Posterior cingulate gyrus (tissue), 11 donors: ENCODE measurements at regions not wholly inside any gene's neighbourhood (a gene's known extent, or its start where the extent isn't known, plus 50 kb on each side); places are given as distances from the start of the nearest gene placed in this dataset.

Source experiments
- DNase-seq, 10 donors: peaks; one replicate each; pipeline versions ENCODE4 v3.0.0 to v3.0.0-alpha.2; 2020 to 2021; ENCODE audit warnings: mixed read lengths in 3 of 10
- intact Hi-C: fragments of 100-400 bp; cut with DNase I; formaldehyde crosslinking; loops from one replicate; pipeline ENCODE4 v1.15.1; 2023

DNA sequence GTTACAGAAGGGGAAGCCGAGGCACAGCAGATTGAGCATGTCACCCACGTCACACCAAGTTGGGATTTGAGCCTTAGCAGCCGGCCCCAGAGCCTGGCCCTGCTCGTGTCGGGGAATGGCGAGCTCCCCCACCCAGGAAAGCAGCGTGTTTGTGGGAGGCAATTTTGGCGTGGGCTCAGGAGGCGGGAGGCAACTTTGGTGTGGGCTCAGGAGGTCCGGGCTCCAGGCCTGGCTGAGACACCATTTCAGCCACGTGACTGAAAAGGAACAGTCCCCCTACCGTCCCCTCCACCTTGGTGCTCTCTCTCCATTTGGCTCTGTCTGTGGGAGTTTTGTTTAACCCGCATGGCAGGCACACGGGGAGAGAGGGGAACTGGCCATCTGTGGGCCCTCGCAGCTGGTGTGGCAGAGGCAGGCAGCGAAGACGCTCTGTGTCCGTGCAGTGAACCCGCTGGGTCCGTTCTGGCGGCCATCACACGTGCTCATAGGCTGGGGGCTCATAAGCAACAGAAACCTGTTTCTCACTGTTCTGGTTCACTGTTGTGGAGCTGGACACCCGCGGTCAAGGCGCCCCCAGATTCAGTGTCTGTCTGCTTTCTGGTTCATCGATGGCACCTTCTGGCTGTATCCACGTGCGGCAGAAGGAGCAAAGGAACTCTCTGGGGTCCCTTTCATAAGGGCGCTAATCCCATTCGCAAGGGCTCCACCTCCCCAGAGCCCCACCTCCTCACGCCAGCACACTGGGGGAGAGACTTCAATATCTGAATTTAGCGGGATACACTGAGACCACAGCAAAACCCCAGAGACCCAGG lies 110.2 kb downstream of the CRYAA start:
- peak in 4 of 10 donors; percentile 10 to 84 (median 70) for DNase-seq
- intact Hi-C loops: no loop called here

- intact Hi-C loops: no loop called here
- DNase-seq: peak in 4 of 10 donors; percentile 8 to 64 (median 50)
Measured at GRCh38 chr21:43278359-43278758, 109.6 kb downstream of the CRYAA start.

DNA sequence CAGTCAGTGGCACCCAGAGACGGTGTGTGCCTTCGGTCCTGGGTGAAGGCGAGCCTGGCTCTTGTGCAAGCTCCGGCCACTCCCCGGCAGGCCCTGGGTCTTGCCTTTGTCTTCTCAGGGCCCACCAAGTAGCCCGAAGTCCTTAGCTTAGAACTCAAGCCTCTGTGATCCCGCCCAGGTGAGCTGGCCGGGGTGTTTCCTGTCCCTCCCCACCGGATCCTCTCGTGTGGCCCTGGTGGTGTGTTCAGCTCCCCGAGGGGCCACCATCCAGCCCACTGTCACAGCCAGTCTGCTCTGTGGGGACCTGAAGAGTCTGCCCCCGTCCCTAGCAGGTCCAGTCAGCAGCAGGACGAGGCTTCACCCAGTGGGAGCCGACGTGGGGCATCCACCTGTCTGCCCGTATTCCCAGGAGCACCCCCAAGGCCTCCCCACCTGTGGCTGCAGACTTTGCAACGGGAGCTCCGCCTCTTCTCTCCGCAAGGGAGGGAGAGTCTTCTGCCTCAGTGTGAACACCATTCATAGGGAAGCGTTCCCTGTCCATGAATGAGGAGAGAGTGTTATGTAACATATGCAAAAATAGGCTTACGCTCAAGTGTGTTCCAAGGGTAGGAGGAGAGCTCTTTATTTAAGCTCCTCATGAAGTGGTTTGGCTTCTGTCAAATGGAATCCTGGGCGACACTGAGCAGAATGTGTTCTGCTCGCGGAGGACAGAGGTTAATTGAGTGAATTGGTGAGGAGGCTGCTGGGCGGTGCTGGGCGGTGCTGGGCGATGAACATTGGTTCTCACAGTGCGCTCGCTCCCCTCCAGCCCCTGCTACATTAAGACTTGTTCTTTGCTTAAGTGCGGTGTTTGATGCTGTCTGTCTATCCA lies 108.9 kb downstream of the CRYAA start:
- DNase-seq: peak in 8 of 10 donors; percentile 31 to 89 (median 50)
- intact Hi-C loops: no loop called here

DNA sequence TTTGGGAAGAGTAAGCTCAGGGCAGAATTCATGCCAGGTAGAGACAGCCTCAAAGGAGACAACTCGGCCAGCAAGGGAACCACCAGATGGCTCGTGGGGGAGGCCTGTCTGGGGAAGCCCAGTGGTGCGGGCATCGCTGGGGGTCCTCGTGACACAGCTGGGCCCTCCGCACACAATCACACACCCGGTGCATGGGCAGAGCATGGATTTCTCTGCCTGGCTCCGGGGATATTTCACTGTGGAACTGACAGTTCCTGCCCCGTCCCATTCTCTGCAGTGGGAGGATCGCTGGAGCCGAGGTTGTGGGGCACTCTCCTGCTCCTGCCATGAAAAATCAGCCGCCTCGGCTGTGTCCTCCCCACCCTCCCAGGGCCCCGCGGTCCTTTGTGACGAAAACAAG lies 108.0 kb downstream of the CRYAA start:
- intact Hi-C loops: no loop called here
- DNase-seq: peak in 4 of 10 donors; percentile 3 to 78 (median 74)

DNA sequence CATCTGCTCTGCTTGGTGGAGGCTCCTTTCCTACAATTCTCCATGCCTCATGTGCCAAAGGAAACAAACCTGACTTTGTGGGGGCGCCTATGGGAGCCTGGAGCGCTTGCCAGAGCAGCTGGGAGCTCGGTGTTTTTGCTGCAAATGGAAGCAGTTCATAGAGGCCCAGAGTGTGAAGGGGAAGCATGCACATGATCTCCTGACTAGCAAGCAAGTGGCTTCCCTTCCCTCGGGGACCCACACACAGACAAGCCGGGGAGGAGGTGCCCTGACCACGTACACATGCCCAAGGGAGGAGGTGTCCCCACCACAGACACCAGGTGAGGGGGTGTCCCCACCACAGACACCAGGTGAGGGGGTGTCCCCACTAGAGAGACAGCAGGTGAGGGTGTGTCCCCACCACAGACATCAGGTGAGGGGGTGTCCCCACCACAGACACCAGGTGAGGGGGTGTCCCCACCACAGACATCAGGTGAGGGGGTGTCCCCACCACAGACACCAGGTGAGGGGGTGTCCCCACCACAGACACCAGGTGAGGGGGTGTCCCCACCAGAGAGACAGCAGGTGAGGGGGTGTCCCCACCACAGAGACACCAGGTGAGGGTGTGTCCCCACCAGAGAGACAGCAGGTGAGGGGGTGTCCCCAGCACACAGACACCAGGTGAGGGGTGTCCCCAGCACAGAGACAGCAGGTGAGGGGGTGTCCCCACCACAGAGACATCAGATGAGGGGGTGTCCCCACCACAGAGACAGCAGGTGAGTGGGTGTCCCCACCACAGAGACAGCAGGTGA lies 106.8 kb downstream of the CRYAA start:
- peak in 5 of 10 donors; percentile 26 to 90 (median 83) for DNase-seq

DNA sequence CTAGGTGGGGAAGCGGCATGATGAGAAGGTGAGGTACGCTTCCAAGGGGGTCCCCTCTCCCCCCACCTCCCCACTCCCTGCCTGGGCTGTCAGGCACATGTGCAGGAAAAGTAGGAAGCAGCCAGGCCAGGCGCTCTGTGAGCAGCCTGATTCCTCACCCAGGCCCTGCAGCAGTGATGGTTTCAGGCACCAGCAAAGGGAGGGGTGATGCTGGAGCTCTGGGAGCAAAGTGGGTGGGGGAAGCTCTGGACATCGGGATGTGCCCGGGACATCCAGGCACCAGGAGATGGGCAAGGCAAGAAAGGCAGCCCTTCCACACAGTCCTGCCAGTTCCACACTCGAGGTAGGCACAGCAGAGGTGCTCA lies 106.1 kb downstream of the CRYAA start:
- intact Hi-C loops: no loop called here
- peak in 4 of 10 donors; percentile 5 to 60 (median 42) for DNase-seq

More for the DNA sequence above, 106.8 kb downstream of the CRYAA start:
- intact Hi-C loops: no loop called here

DNA sequence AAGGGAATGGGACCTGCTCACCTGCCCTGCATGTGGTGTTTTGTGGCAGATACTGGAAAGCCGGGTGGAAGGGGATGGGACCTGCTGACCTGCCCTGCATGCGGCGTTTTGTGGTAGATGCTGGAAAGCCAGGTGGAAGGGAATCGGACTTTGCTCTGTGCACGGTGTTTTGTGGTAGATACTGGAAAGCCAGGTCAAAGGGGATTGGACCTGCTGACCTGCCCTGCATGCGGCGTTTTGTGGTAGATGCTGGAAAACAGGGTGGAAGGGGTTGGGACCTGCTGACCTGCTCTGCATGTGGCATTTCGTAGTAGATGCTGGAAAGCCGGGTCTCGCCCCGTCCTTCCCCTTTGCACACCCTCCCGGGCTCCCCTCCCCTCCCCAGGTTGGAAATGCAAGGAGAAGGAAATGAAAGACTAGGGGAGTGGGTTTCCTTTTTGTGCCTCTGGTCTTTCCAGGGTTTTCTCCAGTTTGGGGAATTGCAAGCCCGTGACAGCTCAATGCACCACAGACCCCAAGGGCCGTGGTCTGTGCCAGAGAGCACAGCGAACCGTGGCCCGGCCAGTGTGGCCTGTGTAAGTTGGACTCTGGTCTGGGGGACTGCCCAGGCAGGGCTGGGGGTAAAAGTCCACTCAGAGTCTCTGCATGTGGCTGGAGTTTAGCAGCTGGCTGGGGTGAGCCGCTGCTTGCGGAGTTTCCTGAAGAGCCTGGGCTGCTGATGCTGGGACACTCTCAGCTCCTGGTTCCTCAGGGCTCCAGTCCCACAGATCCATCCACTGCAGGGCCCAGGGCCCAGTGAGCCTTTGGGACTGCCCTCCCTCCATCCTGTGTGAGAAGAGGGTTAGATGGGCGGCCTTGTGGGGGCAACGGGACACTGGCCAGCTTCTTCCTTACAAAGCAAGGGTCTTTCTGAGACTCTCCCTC lies 105.5 kb downstream of the CRYAA start:
- DNase-seq: peak in 4 of 10 donors; percentile 6 to 79 (median 49)
- intact Hi-C loops: no loop called here

GRCh38 chr21:43273708-43274021 lies 104.9 kb downstream of the CRYAA start:
- DNase-seq: peak in 3 of 10 donors; percentile 1 to 53 (median 24)
- intact Hi-C loops: no loop called here

GRCh38 chr21:43273016-43273707 lies 104.4 kb downstream of the CRYAA start:
- peak in 4 of 10 donors; percentile 2 to 65 (median 55) for DNase-seq
- intact Hi-C loops: no loop called here

- peak in 3 of 10 donors; percentile 30 to 67 (median 48) for DNase-seq
- intact Hi-C loops: no loop called here
Measured at GRCh38 chr21:43272591-43272990, 103.8 kb downstream of the CRYAA start.

DNA sequence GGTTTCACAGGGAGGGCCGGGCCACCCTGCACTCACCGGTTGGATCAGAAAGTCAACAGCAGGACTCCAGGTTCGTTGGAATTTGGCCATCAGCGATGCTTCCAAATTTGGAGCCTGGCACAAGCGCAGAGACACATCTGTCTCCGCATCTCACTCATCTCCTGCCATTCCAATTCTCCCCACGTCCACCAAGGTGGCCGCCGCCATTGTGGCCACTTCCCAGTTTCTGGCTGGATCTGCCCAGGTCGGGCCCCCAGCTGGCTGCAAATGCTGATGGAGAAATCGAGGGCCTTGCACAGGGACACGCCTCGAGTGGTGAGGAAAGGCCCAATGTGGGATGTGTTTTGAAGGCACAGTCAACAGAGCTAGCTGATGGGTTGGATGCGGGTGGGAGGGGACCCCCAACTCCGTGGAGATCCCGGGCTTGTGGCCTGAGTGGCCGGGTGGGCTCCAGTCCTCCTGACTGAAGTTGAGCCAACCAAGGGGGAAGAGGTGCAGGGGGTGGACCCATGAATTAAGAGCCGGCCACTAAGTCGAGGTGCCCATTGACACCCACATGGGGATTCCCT lies 102.7 kb downstream of the CRYAA start:
- intact Hi-C loops: no loop called here
- peak in 4 of 10 donors; percentile 1 to 62 (median 52) for DNase-seq

- DNase-seq: peak in 7 of 10 donors; percentile 52 to 93 (median 63)
- intact Hi-C loops: no loop called here
Measured at GRCh38 chr21:43270800-43271301, 102.0 kb downstream of the CRYAA start.

- intact Hi-C loops: no loop called here
- DNase-seq: peak in 4 of 10 donors; percentile 1 to 70 (median 47)
Measured at GRCh38 chr21:43269957-43270705, 101.3 kb downstream of the CRYAA start.

- intact Hi-C loops: no loop called here
- peak in 4 of 10 donors; percentile 4 to 68 (median 36) for DNase-seq
Measured at GRCh38 chr21:43269440-43269839, 100.6 kb downstream of the CRYAA start.

DNA sequence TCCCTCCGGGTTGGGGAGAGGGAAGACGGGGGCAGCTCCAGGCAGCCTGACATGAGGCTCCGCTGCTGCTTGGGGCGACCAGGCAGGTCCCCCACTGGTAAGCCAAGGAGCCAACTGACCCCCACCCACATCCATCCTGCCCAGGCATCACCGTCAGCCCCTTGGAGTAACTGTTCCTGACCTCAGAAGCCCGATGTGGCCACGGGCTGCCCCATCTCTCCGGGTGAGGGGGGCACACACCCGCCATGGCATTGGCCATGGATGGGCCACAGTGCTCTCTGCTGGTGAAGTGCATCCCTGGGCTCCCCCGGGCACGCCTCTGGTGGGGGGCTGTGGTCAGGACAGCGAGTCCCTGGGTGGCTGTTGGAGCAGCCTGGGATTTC lies 100.0 kb downstream of the CRYAA start:
- DNase-seq: peak in 4 of 10 donors; percentile 5 to 79 (median 56)
- intact Hi-C loops: no loop called here

DNA sequence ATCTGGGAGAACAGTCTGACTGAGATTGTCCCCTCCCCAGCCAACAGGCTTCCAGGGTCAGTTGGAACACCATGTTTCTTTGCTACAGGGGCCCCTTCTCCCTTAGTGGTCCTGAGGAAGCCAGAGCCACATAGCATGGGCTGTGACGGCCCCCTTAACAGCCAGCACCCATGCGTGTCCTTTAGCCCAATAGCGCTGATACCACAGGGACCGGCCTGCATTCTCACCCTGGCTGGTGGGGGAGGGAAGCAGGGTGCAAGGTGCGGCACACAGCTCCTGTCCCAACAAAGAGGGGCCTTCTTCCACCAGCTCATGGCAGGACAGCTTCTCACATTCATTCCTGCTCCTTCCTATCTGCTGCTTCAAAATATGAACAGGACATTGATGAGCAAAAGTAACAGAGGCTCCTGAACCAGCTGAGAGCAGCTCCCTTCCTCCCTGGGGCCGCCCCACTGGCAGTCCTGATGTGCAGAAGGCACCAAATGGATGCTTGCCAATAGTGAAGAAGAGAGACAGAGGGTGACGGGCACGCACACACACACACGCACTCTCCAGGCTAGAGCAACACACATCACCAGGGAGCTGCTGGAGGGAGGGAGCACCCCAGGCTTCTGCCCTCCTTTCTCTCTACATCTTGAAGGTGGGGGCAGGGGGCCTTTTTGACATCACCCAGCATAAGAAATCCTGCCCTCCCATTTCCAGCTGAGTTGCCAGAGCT lies 99.4 kb downstream of the CRYAA start:
- peak in 4 of 10 donors; percentile 8 to 79 (median 60) for DNase-seq
- intact Hi-C loops: no loop called here
